ENCODE measurements at regions not wholly inside any gene's neighbourhood (a gene's known extent, or its start where the extent isn't known, plus 50 kb on each side); places are given as distances from the start of the nearest gene placed in this dataset.

DNA sequence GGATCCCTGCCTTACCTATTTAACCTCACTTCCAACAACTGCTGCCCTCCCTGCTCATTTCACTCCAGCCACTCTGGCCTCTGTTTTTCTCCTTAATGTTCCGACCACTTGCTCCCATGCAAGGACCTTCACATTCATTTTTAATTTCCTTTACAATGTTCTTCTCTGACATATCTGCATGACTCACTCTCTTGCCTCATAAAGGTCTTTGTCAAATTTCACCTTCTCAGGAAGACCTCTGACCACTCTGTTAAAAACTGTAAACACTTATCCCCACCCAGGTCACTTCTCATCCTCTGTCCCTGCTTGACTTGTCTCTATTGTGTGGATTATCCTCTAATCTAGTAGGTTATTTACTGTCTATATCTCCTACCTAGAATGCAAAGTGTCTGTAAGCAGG, 751.2 kb downstream of the BRINP1 start:
- Histone ChIP-seq H3K4me1 (ENCODE audit: control insufficient read depth, insufficient read depth, low read length) (no peaks in the 10 kb centered on the region), H3K9me3 (ENCODE audit: control insufficient read depth, insufficient read depth, low read depth, low read length) (no peaks in the 10 kb centered on the region), H3K36me3 (ENCODE audit: control insufficient read depth, insufficient read depth, low read length) (no peaks in the 10 kb centered on the region), H3K27ac (ENCODE audit: low read length) (no peak overlapping the region), H3K27me3 (ENCODE audit: control insufficient read depth, insufficient read depth, low read length) (no peaks in the 10 kb centered on the region), H3K4me3 (ENCODE audit: low read depth in 2 of 2, low read length in 2 of 2) (no peak overlapping the region)
- in situ Hi-C loops (cut with HindIII; ENCODE audit: low pct_unique_long_range_greater_than_20kb, low sequenced_read_pairs) = no loop called here
- no peak for ATAC-seq
- DNase-seq (ENCODE audit: low read depth, low spot score) = no peak
- TF ChIP-seq POLR2AphosphoS5 (IDR thresholded peaks at IDR 0.05; ENCODE audit: low read depth, low read length) = no peak
- TF ChIP-seq, protein P1, sequence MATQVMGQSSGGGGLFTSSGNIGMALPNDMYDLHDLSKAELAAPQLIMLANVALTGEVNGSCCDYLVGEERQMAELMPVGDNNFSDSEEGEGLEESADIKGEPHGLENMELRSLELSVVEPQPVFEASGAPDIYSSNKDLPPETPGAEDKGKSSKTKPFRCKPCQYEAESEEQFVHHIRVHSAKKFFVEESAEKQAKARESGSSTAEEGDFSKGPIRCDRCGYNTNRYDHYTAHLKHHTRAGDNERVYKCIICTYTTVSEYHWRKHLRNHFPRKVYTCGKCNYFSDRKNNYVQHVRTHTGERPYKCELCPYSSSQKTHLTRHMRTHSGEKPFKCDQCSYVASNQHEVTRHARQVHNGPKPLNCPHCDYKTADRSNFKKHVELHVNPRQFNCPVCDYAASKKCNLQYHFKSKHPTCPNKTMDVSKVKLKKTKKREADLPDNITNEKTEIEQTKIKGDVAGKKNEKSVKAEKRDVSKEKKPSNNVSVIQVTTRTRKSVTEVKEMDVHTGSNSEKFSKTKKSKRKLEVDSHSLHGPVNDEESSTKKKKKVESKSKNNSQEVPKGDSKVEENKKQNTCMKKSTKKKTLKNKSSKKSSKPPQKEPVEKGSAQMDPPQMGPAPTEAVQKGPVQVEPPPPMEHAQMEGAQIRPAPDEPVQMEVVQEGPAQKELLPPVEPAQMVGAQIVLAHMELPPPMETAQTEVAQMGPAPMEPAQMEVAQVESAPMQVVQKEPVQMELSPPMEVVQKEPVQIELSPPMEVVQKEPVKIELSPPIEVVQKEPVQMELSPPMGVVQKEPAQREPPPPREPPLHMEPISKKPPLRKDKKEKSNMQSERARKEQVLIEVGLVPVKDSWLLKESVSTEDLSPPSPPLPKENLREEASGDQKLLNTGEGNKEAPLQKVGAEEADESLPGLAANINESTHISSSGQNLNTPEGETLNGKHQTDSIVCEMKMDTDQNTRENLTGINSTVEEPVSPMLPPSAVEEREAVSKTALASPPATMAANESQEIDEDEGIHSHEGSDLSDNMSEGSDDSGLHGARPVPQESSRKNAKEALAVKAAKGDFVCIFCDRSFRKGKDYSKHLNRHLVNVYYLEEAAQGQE (IDR thresholded peaks at IDR 0.05; ENCODE audit: insufficient read depth in 1 of 2, low read depth in 2 of 2, low read length in 1 of 2) = no peak
- no peak for TF ChIP-seq SIN3A (IDR thresholded peaks at IDR 0.05; ENCODE audit: borderline replicate concordance, insufficient read depth, low read depth, low read length)
- TF ChIP-seq TCF7L2 (IDR thresholded peaks at IDR 0.05; ENCODE audit: low read depth, low read length) = no peak
- TF ChIP-seq, protein P2, sequence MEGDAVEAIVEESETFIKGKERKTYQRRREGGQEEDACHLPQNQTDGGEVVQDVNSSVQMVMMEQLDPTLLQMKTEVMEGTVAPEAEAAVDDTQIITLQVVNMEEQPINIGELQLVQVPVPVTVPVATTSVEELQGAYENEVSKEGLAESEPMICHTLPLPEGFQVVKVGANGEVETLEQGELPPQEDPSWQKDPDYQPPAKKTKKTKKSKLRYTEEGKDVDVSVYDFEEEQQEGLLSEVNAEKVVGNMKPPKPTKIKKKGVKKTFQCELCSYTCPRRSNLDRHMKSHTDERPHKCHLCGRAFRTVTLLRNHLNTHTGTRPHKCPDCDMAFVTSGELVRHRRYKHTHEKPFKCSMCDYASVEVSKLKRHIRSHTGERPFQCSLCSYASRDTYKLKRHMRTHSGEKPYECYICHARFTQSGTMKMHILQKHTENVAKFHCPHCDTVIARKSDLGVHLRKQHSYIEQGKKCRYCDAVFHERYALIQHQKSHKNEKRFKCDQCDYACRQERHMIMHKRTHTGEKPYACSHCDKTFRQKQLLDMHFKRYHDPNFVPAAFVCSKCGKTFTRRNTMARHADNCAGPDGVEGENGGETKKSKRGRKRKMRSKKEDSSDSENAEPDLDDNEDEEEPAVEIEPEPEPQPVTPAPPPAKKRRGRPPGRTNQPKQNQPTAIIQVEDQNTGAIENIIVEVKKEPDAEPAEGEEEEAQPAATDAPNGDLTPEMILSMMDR (IDR thresholded peaks at IDR 0.05) = no peak
- POLR2A ChIA-PET = no interaction called here
- CTCF ChIA-PET = no interaction called here
- intact Hi-C loops (cut with micrococcal nuclease; ENCODE audit: unreplicated experiment) = no loop called here
- BruUV-seq (replicated peaks) = no TSS peak

DNA sequence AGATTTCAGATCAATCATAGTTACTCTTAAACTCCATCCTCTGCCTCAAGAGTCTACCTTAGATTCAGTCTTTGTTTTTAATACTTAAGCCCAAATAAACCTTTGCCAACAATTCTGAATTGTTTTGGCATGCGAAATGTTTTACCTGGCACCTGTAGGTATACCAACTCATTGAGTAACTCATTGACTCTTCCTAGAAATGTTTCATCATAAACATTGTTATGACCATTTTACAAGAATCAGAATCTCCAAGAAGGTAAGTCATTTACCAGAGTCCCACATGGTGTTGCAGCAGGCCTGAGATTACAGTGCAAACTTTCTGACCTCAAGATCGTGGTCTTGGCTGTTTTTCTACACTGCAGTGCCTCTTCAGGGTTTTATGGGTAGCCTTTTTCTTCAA, 750.4 kb downstream of the BRINP1 start:
- intact Hi-C loops (cut with micrococcal nuclease; ENCODE audit: unreplicated experiment) = no loop called here
- DNase-seq (ENCODE audit: low read depth, low spot score) = no peak

More for the DNA sequence above, 750.4 kb downstream of the BRINP1 start:
- Histone ChIP-seq H3K4me1 (ENCODE audit: control insufficient read depth, insufficient read depth, low read length) (no peaks in the 10 kb centered on the region), H3K9me3 (ENCODE audit: control insufficient read depth, insufficient read depth, low read depth, low read length) (no peaks in the 10 kb centered on the region), H3K27ac (ENCODE audit: low read length) (no peak overlapping the region), H3K4me3 (ENCODE audit: low read depth in 2 of 2, low read length in 2 of 2) (no peak overlapping the region), H3K36me3 (ENCODE audit: control insufficient read depth, insufficient read depth, low read length) (no peaks in the 10 kb centered on the region), H3K27me3 (ENCODE audit: control insufficient read depth, insufficient read depth, low read length) (no peaks in the 10 kb centered on the region)
- no TSS peak for BruUV-seq (replicated peaks)
- in situ Hi-C loops (cut with HindIII; ENCODE audit: low pct_unique_long_range_greater_than_20kb, low sequenced_read_pairs) = no loop called here
- ChIA-PET POLR2A (no interaction called here), CTCF (no interaction called here)
- ATAC-seq = no peak
- TF ChIP-seq, protein P1 (IDR thresholded peaks at IDR 0.05; ENCODE audit: insufficient read depth in 1 of 2, low read depth in 2 of 2, low read length in 1 of 2) = no peak
- TF ChIP-seq TCF7L2 (IDR thresholded peaks at IDR 0.05; ENCODE audit: low read depth, low read length) (no peak), POLR2AphosphoS5 (IDR thresholded peaks at IDR 0.05; ENCODE audit: low read depth, low read length) (no peak), SIN3A (IDR thresholded peaks at IDR 0.05; ENCODE audit: borderline replicate concordance, insufficient read depth, low read depth, low read length) (no peak)
- TF ChIP-seq, protein P2 (IDR thresholded peaks at IDR 0.05) = no peak

All from Panc1 (cell line).